CD4-positive, alpha-beta T cell treated with Interleukin-15 for 1 hour (primary cell): ENCODE measurements at regions not wholly inside any gene's neighbourhood (a gene's known extent, or its start where the extent isn't known, plus 50 kb on each side); places are given as distances from the start of the nearest gene placed in this dataset.
"Not testable (repeated sequence)": the region's sequence is repeated elsewhere in the genome, so short reads cannot be mapped to it uniquely, and the experiment has no call there.

ENCODE experiments used
- DNase-seq: peaks from one replicate; pipeline ENCODE4 v3.0.0-alpha.2; 2020

DNA sequence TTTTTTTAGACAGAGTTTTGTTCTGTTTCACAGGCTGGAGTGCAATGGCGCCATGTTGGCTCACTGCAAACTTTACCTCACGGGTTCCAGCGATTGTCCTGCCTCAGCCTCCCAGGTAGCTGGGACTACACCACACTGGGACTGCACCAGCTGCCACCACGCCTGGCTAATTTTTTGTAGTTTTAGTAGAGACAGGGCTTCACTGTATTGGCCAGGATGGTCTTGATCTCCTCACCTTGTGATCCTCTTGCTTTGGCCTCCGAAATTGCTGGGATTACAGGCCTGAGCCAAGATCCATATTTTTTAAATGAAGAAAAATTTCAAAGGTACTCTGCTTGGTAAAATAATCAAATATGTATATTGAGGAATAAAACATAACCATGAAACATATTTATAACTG, 195.8 kb upstream of the TPTE start:
- DNase-seq = not testable (repeated sequence)

DNA sequence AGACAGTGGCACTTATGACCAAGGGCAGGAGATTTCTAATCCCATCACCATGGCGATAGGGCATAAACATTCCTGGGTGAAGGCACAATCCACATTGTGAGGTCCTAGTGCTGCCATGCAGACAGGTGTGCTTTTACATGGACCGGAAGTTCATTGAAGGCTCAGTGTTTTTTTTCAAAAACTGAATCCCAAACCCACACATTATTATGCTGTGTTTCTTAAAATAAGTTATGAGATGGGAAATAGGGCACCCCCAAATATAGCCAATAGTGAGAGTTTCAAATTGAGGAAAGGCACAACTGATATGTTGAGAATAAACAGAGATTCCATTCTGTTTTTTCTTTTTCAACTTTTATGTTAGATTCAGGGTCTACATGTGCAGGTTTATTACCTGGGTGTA, 195.2 kb upstream of the TPTE start:
- DNase-seq = not testable (repeated sequence)

DNA sequence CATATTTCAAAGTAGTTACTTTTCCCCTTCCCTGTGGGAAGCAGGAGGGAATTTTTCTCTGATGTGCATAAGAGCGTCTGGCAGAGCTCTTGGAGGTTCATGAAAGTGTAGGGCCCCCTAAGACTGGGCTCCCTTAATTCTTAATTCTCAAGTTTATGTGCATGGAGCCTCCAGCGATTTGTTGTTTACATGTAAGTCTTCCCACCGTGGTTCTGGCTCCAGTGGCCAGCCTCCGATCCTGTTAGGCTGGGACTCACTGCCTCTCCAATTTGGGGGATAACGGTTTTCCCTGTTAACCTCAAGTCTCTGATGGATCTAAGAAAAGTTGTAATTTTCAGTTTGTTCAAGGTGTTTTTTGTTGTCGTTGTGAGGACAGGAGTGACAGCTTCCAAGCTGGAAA, 192.7 kb upstream of the TPTE start:
- not testable (repeated sequence) for DNase-seq

DNA sequence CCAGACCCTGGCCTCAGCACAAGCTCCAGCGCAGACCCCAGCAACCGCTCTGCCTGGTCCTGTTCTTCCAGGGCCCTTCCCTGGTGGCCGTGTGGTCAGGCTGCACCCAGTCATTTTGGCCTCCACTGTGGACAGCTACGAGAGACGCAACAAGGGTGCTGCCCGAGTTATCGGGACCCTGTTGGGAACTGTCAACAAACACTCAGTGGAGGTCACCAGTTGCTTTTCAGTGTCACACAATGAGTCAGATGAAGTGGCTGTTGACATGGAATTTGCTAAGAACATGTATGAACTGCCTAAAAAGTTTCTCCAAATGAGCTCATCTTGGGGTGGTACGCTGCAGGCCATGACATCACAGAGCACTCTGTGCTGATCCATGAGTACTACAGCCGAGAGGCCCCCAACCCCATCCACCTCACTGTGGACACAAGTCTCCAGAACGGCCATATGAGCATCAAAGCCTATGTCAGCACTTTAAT, 190.7 kb upstream of the TPTE start:
- DNase-seq = not testable (repeated sequence)

DNA sequence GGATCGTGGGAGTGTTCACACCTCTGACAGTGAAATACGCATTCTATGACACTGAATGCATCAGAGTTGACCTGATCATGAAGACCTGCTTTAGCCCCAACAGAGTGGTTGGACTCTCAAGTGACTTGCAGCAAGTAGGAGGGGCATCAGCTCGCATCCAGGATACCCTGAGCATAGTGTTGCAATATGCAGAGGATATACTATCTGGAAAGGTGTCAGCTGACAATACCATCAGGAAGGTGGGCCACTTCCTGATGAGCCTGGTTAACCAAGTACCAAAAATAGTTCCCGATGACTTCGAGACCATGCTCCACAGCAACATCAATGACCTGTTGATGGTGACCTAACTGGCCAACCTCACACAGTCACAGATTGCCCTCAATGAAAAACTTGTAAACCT, 190.2 kb upstream of the TPTE start:
- DNase-seq = not testable (repeated sequence)

DNA sequence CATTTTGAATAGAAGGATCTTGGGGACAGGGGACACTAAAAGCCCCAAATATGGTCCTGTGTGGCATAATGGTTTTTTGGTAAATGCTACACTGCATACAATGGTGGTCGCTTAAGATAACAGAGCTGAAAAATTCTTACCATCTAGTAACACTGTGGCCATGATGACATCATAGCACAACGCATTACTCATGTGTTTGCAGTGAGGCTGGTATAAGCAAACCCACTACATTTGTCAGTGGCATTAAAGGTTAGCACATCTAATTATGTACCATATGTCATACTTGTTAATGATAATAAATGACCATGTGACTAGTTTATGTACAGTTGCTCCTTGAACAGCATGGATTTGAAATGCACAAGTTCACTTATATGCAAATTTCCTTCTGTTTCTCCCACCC, 188.4 kb upstream of the TPTE start:
- not testable (repeated sequence) for DNase-seq

DNA sequence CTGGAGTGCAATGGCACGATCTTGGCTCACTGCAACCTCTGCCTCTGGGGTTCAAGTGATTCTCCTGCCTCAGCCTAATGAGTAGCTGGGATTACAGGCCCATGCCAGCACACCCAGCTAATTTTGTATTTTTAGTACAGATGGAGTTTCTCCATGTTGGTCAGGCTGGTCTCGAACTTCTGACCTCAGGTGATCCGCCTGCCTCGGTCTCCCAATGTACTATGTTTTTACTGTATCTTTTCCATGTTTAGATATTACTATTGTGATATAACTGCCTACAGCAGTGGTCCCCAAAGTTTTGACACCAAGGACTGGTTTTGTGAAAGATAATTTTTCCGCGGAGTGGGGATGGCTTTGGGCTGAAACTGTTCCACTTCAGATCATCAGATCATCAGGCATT, 187.0 kb upstream of the TPTE start:
- DNase-seq = not testable (repeated sequence)

DNA sequence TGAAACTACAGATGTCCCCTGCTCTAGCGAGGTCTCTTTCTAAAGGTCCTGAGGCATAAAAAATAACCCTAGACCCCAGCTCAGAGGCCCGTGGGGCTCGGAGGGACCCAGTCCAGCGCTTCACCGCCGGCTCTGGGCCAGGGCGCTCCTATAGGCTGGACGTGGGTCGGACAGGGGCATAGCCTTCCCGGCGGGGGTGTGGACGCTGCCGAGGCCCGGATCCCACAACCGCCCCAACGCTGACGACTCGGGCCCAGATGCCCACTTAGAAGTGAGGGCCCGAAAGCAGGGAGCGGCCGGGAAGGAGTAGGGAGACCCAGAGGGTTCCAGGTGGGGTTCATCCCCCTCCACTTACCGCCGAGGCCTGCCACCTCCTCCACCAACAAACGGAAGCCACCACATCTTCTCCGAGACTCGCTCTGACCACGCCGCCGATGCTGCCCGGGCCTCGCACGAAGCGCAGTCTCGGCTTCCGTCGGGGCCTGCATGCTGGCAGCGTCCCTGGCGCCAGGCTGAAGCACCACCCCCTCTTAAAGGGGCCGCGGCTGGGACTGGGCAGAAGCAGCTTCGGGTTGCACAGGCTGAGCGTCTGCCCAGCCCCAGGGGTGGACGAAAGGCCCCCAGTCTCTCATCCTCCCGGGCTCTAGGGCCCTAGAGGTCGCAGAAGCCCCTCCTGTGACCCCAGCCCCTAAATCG, 179.0 kb upstream of the TPTE start:
- not testable (repeated sequence) for DNase-seq

DNA sequence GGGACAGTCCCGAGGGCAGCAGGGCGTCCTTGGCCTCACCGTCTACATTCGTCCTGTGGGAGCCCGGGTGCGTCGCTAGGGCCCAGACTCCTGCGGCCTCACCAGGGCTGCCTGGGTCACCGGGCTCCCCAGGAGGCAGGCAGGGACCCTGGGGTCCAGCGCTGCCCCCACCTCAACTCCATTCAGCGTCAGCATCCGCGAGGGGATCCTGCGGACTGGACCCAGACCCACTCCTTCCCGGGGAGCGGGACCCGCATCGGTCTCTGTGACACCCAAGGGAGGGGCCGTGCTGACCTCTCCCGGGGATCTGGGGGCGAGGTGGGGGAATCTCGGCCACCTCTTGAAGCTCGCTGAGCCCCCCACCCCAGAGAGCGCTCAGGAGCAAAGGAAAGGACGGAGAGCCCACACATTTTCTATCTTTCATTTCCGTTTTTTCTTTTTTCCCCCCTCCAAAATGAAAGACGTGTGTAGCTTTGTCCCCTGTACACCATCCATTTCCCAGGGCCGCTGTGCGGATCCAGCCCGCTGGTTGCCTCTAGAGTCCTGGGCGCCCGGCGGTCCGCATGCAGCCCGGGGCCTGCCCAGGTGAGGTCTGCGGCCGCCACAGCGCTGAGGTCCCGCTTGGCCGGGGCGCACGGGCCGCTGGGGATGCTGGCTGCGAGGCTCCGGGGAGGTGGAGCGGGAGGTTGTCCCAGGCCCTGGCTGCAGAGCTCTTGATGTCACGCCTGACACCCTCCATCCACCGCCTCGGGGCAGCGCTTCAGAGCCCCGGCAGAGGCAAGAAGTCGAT, 178.0 kb upstream of the TPTE start:
- DNase-seq = not testable (repeated sequence)

DNA sequence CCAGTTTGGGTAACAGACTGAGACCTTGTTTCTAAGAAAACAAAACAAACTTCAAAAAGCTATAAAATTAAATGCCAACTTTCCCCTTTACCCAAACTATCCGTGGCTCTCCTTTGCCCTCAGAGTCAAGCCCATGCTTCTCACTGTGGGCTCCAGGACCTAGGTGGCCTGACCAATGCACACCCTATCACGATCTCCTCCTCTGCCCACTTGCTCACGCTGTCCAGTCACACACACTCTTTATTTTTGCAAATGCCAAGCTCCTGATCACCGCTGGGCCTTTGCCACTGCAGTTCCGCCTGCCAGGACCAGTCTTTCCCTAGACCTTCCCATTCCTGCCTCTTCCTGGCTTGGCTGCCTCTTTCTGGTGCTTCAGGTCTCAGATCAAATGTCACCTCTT, 177.1 kb upstream of the TPTE start:
- not testable (repeated sequence) for DNase-seq

DNA sequence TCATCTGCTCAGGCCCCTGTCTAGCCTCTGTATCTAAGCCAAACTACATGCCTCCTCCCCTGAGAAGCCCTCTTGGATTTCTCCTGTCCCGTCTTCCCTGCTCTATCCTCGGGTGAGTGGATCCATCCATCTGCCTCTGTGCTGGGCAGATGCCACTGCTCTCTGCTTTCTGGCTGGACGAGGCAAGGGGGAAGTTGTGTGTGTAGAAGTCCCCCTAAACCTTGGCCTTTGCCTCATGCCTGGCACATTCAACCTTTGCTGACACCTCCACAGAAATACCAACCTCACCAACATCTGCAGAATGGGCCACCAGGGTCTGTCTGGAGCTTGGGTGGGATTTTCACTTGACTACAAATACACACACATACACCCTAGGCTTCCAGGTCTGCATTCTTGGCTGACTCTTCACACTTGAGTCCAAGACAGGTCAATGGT, 176.2 kb upstream of the TPTE start:
- not testable (repeated sequence) for DNase-seq

DNA sequence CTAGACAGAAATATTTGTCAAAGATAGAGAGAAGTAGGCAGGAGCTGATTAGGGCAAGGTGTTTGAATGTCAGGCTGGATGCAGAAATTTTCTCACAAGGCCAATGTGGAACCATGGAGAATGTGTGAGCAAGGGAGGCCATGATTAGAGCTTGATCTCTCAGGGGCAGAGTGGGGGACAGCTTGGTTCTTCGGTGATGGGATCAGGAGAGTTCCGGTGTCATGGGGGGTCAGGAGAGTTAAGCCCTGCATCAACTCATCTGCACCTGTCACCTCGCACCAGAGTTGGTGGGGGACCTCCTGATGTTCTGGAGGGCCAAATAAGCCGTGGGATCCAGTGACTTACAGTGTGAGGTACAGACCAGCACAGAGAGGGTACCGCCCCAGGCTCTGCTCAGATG, 175.1 kb upstream of the TPTE start:
- DNase-seq = not testable (repeated sequence)

DNA sequence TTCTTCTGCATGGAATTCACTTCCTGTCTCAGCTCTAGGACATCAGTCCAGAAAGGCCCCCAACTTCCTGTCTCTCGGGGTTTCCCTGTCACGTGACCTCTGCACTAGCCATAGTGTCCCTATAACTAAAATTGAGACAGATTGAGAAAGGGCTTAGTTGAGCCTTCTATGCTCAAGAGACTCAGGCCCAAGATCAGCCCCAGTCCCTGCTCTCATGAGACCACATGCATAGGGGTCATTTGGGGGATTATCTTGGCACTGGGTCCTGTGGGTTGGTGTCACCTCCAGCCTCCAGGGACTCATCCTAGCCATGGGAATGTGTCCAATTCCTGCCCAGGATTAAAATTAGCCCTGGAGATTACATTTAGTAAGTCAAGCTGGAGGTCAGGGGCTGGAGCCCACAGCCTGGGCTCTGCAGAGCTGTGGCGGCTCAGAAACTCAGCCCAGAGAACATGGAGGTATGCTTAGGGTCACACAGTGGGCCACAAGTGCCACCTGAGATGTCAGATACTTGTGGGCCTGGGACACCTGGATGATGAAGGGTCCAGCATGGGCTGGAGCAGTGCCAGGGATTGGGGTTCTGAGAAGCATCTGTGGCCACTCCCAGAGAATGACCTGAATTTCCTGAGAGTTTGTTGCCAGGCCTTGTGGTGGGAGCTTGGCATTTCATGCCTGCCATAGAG, 174.3 kb upstream of the TPTE start:
- not testable (repeated sequence) for DNase-seq

DNA sequence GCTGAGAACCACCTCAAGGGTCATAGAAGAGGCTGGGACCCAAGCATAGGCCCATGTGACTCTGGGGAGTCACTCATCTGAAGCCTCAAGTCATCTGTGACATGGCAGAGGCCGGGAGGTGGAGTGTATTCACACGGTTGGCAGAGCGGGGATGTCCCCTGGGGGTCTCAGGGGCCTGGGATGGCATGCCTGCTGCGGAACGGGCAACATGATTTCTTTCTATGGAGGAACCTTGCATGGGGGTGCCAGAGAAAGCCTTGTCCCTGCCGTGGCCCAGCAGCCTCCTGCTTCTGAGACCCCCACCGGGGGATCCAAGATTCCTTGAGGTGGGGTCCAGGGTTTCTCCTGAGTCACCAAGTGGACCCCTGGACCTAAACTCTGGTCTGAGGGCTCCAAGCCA, 173.7 kb upstream of the TPTE start:
- DNase-seq = not testable (repeated sequence)

DNA sequence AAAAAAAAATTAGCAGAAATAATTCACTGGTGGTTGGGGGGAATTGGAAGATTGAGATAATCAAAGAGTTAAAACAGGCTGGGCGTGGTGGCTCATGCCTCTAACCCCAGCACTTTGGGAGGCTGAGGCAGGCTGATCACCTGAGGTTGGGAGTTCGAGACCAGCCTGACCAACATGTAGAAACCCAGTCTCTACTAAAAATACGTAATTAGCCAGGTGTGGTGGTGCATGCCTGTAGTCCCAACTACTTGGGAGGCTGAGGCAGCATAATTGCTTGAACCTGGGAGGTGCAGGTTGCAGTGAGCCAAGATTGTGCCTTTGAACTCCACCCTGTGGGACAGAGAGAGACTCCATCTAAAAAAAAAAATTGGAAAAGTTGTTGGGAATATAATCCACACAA, 173.2 kb upstream of the TPTE start:
- not testable (repeated sequence) for DNase-seq

DNA sequence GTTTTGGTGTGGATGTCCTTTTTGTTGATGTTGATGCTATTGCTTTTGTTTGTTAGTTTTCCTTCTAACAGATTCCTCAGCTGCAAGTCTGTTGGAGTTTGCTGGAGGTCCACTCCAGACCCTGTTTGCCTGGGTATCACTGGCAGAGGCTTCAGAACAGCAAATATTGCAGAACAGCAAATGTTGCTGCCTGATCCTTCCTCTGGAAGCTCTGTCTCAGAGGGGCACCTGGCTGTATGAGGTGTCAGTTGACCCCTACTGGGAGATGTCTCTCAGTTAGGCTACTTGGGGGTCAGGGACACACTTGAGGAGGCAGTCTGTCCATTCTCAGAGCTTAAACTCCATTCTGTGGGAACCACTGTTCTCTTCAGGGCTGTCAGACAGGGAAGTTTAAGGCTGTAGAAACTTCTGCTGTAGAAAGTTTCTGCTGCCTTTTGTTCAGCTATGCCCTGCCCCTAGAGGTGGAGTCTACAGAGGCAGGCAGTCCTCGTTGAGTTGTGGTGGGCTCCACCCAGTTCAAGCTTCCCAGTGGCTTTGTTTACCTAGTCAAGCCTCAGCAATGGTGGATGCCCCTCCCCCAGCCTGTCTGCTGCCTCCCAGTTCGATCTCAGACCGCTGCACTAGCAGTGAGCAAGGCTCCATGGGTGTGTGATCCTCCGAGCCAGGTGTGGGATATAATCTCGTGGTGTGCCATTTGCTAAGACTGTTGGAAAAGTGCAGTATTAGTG, 166.4 kb upstream of the TPTE start:
- DNase-seq = not testable (repeated sequence)

DNA sequence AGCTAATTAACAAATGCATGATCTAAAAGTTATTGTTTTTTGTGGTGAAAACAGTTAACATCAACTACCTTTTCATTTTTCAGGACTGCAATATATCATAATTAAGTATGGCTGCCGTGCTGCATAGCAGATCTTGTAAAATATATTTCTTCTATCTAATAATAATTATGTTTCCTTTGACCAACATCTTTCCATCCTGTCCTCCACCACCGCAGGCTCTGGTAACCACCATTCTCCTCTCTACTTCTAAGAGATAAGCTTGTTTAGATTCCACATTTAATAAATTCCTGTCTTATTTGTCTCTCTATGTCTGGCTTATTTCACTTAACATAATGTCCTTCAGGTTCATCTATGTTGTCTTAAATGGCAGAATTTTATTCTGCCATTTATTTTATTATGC, 162.3 kb upstream of the TPTE start:
- DNase-seq = not testable (repeated sequence)

DNA sequence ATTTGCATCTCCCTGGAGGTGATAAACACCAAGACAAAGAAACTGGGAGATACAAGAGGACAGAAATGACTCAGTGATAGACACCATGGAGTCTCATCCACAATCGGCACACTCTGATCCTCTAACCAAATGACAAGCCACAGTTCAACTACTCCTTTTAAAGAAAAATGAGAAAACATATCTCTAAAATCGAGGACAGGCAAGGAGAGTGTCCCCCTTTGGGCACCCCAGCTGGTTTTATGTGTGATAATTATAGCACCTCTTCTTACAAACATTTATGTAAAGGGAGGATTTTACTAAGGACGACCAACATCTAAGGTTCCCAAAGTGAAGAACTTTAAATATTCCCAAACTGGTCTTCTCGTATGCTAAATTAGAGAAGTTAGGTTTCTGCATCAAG, 161.5 kb upstream of the TPTE start:
- not testable (repeated sequence) for DNase-seq

DNA sequence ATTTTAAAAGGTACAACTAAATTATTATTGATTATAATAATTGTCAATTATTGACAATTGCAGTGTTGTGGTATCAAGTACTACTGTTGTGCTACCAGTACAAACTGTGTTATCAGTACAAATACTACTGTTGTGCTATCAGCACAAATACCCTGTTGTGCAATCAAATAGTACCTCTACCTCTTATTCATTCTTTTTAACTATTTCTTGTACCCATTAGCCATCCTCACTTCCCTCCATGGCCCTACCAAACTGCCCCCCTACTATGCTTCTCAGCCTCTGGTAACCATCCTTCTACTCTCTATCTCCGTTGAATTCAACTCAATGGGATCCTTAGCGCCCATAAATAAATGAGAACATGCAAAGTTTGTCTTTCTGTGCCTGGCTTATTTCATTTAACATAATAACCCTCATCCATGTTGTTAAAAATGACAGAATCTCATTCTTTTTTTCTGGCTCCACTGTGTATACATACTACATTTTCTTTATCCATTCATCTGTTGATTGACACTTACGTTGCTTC, 160.1 kb upstream of the TPTE start:
- not testable (repeated sequence) for DNase-seq

DNA sequence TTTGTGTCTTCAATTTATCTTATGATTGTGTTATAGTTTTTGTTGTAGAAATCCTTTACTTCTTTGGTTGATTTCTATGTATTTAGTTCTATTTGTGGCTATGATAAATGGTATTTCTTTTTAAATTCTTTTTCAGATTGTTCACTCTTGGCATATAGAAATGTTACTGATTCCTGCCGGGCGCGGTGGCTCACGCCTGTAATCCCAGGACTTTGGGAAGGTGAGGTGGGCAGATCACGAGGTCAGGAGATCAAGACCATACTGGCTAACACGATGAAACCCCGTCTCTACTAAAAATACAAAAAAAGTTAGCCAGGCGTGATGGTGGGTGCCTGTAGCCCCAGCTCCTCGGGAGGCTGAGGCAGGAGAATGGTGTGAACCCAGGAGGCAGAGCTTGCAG, 158.6 kb upstream of the TPTE start:
- not testable (repeated sequence) for DNase-seq

DNA sequence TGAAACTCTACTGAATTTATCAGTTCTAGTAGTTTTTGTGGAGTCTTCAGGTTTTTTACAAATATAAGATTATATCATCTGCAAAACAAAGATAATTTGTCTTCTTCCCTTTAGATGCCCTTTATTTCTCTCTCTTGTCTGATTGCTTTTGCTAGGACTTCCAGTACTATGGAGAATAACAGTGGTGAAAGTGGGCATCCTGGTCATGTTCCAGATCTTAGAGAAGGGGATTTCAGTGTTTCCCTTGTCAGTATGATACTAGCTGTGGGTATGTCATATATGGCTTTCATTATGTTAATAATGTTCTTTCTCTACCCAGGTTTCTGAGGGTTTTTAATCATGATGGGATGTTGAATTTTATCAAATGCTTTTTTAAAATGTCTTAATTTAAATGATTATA, 158.1 kb upstream of the TPTE start:
- DNase-seq = not testable (repeated sequence)

DNA sequence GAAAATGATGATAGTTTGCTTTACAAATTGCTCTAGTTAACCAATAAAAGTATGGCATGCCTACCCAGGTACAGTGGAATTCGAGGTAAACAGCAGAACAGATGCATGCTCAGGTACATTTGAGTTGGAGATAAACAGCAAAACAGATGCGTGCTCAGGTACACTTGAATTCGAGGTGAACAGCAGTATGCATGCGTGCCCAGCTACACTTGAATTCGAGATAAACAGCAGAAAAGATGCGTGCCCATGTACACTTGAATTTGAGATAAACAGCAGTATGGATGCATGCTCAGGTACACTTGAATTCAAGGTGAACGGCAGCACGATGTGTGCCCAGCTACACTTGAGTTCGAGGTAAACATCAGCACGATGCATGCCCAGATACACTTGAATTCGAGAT, 155.2 kb upstream of the TPTE start:
- DNase-seq = not testable (repeated sequence)

DNA sequence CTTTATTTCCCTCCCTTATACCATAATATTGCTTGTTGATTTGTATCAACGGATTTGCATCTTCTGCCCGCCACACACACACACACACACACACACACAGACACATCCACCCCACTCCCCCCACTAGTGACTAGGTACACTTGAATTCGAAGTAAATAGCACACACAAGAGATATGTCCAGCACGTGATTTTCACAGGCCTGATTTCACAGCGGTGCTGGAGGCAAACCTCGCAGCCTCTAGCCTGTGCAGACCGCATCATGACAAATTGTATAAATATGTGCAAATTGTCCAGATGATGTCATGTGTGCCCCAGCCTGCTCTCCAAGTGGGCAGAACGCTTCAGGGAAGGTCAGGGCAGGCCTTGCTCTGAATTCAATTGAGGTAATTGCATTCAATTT, 153.8 kb upstream of the TPTE start:
- not testable (repeated sequence) for DNase-seq
